ENCODE measurements at regions not wholly inside any gene's neighbourhood (a gene's known extent, or its start where the extent isn't known, plus 50 kb on each side); places are given as distances from the start of the nearest gene placed in this dataset.

DNA sequence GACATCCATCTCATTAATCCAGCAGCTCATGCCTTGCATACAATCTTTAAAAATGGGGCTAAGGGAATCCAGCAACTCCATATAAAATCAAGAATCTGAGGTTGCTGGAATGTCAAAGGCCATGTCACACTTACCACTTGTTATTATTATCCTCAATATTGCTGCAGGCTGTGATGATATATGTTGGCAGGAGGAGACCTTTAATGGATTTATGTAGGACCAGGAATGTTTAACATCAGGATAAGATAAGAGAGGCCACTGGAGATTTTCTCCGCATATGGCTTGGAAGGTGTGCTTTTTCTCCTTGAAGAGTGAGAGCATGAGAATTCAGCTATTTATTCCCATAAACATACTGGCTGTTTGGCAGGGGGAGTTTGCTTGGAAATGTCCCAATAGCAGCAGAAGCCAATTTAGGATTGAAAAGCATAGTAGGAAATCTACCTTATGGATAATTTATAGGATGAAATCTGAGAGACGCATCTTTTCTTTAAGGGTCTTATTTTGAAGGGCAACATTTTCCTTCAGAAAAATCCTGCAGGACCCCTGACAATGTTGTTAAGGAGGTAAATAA, 481.4 kb downstream of the AGTPBP1 start:
- TF ChIP-seq, protein P1, sequence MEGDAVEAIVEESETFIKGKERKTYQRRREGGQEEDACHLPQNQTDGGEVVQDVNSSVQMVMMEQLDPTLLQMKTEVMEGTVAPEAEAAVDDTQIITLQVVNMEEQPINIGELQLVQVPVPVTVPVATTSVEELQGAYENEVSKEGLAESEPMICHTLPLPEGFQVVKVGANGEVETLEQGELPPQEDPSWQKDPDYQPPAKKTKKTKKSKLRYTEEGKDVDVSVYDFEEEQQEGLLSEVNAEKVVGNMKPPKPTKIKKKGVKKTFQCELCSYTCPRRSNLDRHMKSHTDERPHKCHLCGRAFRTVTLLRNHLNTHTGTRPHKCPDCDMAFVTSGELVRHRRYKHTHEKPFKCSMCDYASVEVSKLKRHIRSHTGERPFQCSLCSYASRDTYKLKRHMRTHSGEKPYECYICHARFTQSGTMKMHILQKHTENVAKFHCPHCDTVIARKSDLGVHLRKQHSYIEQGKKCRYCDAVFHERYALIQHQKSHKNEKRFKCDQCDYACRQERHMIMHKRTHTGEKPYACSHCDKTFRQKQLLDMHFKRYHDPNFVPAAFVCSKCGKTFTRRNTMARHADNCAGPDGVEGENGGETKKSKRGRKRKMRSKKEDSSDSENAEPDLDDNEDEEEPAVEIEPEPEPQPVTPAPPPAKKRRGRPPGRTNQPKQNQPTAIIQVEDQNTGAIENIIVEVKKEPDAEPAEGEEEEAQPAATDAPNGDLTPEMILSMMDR (IDR thresholded peaks at IDR 0.05; ENCODE audit: low read length): no peak
- no peak for TF ChIP-seq EZH2 (IDR thresholded peaks at IDR 0.05; ENCODE audit: borderline replicate concordance, low read length)
